ENCODE measurements at regions not wholly inside any gene's neighbourhood (a gene's known extent, or its start where the extent isn't known, plus 50 kb on each side); places are given as distances from the start of the nearest gene placed in this dataset.

GRCh38 chr11:19642185-19643158 lies 70.2 kb upstream of the NAV2 start:
- no peaks in the 10 kb centered on the region for H3K9me3 ChIP-seq
- DNase-seq, result no peak
- H3K36me3 ChIP-seq, result no peaks in the 10 kb centered on the region
- no peaks in the 10 kb centered on the region for H3K27me3 ChIP-seq
- no peaks in the 10 kb centered on the region for H3K4me1 ChIP-seq
- ATAC-seq (ENCODE audit: low FRiP score in 2 of 2), result peak in 1 of 2 donors; percentile 78
- no peak overlapping the region for H3K27ac ChIP-seq
- 77 to 84% methylated on average over 6 of the region's 6 CpGs for WGBS, 2 donors
- H3K4me3 ChIP-seq, result no peak overlapping the region
- no peak for TF ChIP-seq POLR2A (IDR thresholded peaks at IDR 0.05)
- no peak for TF ChIP-seq EP300 (IDR thresholded peaks at IDR 0.05)
- no peak for TF ChIP-seq POLR2AphosphoS5 (IDR thresholded peaks at IDR 0.05)
- TF ChIP-seq, protein P1, sequence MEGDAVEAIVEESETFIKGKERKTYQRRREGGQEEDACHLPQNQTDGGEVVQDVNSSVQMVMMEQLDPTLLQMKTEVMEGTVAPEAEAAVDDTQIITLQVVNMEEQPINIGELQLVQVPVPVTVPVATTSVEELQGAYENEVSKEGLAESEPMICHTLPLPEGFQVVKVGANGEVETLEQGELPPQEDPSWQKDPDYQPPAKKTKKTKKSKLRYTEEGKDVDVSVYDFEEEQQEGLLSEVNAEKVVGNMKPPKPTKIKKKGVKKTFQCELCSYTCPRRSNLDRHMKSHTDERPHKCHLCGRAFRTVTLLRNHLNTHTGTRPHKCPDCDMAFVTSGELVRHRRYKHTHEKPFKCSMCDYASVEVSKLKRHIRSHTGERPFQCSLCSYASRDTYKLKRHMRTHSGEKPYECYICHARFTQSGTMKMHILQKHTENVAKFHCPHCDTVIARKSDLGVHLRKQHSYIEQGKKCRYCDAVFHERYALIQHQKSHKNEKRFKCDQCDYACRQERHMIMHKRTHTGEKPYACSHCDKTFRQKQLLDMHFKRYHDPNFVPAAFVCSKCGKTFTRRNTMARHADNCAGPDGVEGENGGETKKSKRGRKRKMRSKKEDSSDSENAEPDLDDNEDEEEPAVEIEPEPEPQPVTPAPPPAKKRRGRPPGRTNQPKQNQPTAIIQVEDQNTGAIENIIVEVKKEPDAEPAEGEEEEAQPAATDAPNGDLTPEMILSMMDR (IDR thresholded peaks at IDR 0.05), result no peak

- H3K4me3 ChIP-seq, result no peak overlapping the region
- H3K4me1 ChIP-seq, result no peaks in the 10 kb centered on the region
- WGBS, 2 donors, result 95 to 96% methylated on average over 6 of the region's 6 CpGs
- no peak for TF ChIP-seq EP300 (IDR thresholded peaks at IDR 0.05)
- TF ChIP-seq, protein P1 (IDR thresholded peaks at IDR 0.05), result no peak
- TF ChIP-seq POLR2A (IDR thresholded peaks at IDR 0.05), result no peak
- no peak for TF ChIP-seq POLR2AphosphoS5 (IDR thresholded peaks at IDR 0.05)
- no peak overlapping the region for H3K27ac ChIP-seq
- H3K36me3 ChIP-seq, result no peaks in the 10 kb centered on the region
- DNase-seq, result no peak
- no peak for ATAC-seq (ENCODE audit: low FRiP score in 2 of 2)
- H3K9me3 ChIP-seq, result no peaks in the 10 kb centered on the region
- no peaks in the 10 kb centered on the region for H3K27me3 ChIP-seq
Observed at GRCh38 chr11:19639603-19640105, 73.0 kb upstream of the NAV2 start.

DNA sequence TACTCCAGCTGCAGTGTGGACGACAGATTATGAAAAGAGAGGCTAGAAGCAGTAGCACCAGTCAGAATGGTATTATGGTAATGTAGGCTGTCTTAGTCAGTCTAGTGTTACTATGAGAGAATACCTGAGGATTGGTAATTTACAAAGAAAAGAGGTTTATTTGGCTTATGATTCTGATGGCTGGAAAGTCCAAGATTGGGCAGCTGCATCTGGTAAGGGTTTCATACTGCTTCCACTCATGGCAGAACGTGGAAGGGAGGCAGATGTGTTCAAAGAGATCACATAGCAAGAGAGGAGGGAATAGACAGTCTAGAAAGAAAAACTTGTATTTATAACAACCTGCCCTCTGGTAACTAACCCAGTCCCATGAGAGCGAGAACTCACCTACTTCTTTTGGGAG lies 77.3 kb upstream of the NAV2 start:
- no peak overlapping the region for H3K27ac ChIP-seq
- TF ChIP-seq EP300 (IDR thresholded peaks at IDR 0.05) (no peak), POLR2A (IDR thresholded peaks at IDR 0.05) (no peak), POLR2AphosphoS5 (IDR thresholded peaks at IDR 0.05) (no peak)
- TF ChIP-seq, protein P1 (IDR thresholded peaks at IDR 0.05), result no peak
- WGBS, 2 donors, result 93 to 94% methylated on average over 3 of the region's 3 CpGs

DNA sequence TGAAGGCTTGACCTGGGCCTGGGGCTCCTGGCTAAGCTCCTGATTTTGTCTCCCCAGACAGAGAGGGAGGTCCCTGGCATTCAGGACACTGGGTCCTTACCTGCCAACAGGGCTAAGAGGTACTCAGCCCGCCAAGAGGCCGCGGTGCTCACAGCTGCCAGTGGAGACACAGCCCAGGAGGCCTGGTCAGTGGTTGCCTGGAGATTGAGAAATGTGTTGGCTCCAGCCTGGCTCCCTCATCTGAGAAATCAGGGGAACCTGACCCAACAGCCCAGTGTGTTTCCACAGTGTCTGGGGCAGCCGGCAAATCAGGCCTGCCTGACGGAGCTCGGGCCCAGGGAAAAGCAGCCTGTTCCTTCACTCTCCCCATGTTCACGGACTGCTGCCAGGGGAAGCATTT lies 79.4 kb upstream of the NAV2 start:
- 73 to 75% methylated on average over 4 to 7 of the region's 7 CpGs for WGBS, 2 donors
- ATAC-seq (ENCODE audit: low FRiP score in 2 of 2), result peak; percentile 65 to 88
- H3K4me1 ChIP-seq, result peaks cover 0 to 22% (median 10%) of the 10 kb centered on the region in 4 donors
- H3K9me3 ChIP-seq, result no peaks in the 10 kb centered on the region
- no peaks in the 10 kb centered on the region for H3K27me3 ChIP-seq
- TF ChIP-seq, protein P1 (IDR thresholded peaks at IDR 0.05), result no peak
- TF ChIP-seq EP300 (IDR thresholded peaks at IDR 0.05) (no peak), POLR2A (IDR thresholded peaks at IDR 0.05) (no peak), POLR2AphosphoS5 (IDR thresholded peaks at IDR 0.05) (peak in 1 of 2 donors; percentile 19)
- DNase-seq, result peak; percentile 72 to 87
- no peak overlapping the region for H3K4me3 ChIP-seq
- no peaks in the 10 kb centered on the region for H3K36me3 ChIP-seq
- peak overlapping the region; percentile 24 to 40 (median 32) for H3K27ac ChIP-seq

More for the DNA sequence above, 77.3 kb upstream of the NAV2 start:
- Histone ChIP-seq H3K36me3 (no peaks in the 10 kb centered on the region), H3K9me3 (no peaks in the 10 kb centered on the region), H3K4me3 (no peak overlapping the region), H3K27me3 (no peaks in the 10 kb centered on the region), H3K4me1 (peaks cover 0 to 17% (median 8%) of the 10 kb centered on the region in 4 donors)
- no peak for DNase-seq
- ATAC-seq (ENCODE audit: low FRiP score in 2 of 2), result no peak

Measured in upper lobe of left lung (tissue), 6 donors.